ENCODE measurements at regions not wholly inside any gene's neighbourhood (a gene's known extent, or its start where the extent isn't known, plus 50 kb on each side); places are given as distances from the start of the nearest gene placed in this dataset.

GRCh38 chr2:59322005-59322404 is 1080.9 kb upstream of the FANCL start:
- TF ChIP-seq EZH2 (IDR thresholded peaks at IDR 0.05; ENCODE audit: insufficient read depth, poor library complexity, severe bottlenecking) = no peak
- no peak for TF ChIP-seq EZH2phosphoT487 (IDR thresholded peaks at IDR 0.05; ENCODE audit: insufficient read depth, low read depth)

All from GM23248 (cell line).